ENCODE measurements at regions not wholly inside any gene's neighbourhood (a gene's known extent, or its start where the extent isn't known, plus 50 kb on each side); places are given as distances from the start of the nearest gene placed in this dataset.

DNA sequence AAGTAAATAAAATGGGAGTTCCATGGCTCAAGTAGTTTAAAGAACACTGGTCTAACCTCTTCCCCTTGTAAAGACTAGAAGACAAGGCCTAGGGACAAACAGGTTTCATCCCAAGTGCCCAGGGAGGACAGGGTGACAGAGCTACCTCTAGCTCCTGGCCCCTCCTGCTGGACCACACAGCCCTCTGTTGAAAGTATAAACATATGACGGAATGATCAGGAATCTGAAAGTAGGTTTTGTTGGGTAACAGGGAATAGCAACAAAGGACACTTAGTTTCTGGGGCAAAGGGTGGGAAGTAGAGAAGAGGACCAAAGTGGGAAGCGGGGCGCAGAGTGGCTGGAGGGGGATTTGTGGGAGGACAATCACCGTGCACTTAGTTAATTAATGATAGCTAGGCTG lies 67.0 kb upstream of the DAB2IP start:
- TF ChIP-seq, protein P1, sequence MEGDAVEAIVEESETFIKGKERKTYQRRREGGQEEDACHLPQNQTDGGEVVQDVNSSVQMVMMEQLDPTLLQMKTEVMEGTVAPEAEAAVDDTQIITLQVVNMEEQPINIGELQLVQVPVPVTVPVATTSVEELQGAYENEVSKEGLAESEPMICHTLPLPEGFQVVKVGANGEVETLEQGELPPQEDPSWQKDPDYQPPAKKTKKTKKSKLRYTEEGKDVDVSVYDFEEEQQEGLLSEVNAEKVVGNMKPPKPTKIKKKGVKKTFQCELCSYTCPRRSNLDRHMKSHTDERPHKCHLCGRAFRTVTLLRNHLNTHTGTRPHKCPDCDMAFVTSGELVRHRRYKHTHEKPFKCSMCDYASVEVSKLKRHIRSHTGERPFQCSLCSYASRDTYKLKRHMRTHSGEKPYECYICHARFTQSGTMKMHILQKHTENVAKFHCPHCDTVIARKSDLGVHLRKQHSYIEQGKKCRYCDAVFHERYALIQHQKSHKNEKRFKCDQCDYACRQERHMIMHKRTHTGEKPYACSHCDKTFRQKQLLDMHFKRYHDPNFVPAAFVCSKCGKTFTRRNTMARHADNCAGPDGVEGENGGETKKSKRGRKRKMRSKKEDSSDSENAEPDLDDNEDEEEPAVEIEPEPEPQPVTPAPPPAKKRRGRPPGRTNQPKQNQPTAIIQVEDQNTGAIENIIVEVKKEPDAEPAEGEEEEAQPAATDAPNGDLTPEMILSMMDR (IDR thresholded peaks at IDR 0.05 in 8 of 11, conservative IDR thresholded peaks at IDR 0.05 in 3 of 11) = no peak
- no peak for TF ChIP-seq POLR2AphosphoS5 (IDR thresholded peaks at IDR 0.05)
- TF ChIP-seq POLR2A (IDR thresholded peaks at IDR 0.05) = no peak
